ENCODE measurements at regions not wholly inside any gene's neighbourhood (a gene's known extent, or its start where the extent isn't known, plus 50 kb on each side); places are given as distances from the start of the nearest gene placed in this dataset.

GRCh38 chr5:2511706-2512105 is 239.8 kb downstream of the IRX2 start:
- TF ChIP-seq CTCF (IDR thresholded peaks at IDR 0.05) (no peak), EZH2 (IDR thresholded peaks at IDR 0.05) (no peak)

Measured in neural progenitor cell (in vitro differentiated cells).